GM19452 (cell line): ENCODE measurements at regions not wholly inside any gene's neighbourhood (a gene's known extent, or its start where the extent isn't known, plus 50 kb on each side); places are given as distances from the start of the nearest gene placed in this dataset.
A peak's percentile ranks its signal among the peaks of the same experiment; 100 is the strongest.

Source experiments
- ATAC-seq: cut with Tn5 transposase; IDR thresholded peaks from one replicate; pipeline ENCODE4 v1.9.1; 2021; ENCODE audit not compliant: unreplicated experiment

DNA sequence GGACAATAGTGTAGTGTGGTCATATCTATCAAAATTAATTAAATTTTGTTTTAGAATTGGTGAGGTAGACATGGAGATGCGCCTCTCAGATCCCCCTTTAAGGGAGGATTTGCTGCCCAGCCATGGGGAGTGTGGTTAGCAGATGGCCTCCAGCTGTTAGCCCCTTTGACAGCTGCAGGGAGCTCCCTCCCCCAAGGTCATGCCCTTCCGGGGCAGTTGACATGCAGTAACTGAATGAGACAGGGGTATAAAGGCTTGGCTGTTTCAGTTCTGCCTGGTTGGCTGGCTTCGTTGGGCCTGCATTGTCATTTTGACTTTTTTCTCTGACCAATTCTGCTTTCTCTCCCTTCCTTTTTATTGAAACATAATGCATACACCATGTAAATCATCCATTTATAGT lies 291.5 kb upstream of the SRRM4 start:
- ATAC-seq = peak; percentile 58

- no peak for ATAC-seq
Measured at GRCh38 chr12:118690506-118690905, 290.8 kb upstream of the SRRM4 start.

- ATAC-seq = no peak
Measured at GRCh38 chr12:118694128-118694775, 287.1 kb upstream of the SRRM4 start.

- no peak for ATAC-seq
Measured at GRCh38 chr12:118704527-118705241, 276.7 kb upstream of the SRRM4 start.

DNA sequence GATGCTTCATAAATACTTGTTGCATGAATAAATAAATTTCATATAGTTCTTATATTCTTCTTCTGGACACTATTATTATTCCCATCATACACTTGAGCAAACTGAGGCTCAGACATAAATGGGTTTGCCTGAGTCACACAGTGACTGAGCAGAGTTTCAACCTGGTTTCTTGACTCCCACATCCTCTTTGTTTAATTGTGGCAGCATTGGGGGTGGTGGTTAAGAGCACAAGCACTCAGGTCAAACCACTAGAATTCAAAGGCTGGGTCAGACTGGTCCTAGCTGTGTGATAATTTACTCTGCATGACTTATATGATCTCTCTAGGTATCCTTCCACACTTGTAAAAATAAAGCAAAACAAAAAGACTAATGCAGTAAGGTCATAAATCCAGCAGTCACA lies 274.9 kb upstream of the SRRM4 start:
- no peak for ATAC-seq

DNA sequence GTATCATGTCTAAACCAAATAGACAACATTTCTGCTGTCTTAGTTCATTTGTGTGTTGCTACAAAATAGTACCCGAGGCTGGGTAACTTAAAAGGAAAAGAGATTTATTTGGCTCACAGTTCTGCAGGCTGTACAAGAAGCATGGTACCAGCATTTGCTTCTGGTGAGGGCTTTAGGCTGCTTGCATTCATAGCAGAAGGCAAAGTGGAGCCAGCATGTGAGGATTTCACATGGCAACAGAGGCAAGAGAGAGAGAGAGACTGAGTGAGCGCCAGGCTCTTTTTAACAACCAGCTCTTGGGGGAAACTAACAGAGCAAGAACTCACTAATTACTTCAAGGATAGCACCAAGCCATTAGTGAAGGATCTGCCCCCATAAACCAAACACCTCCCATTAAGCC lies 271.4 kb upstream of the SRRM4 start:
- ATAC-seq = no peak

DNA sequence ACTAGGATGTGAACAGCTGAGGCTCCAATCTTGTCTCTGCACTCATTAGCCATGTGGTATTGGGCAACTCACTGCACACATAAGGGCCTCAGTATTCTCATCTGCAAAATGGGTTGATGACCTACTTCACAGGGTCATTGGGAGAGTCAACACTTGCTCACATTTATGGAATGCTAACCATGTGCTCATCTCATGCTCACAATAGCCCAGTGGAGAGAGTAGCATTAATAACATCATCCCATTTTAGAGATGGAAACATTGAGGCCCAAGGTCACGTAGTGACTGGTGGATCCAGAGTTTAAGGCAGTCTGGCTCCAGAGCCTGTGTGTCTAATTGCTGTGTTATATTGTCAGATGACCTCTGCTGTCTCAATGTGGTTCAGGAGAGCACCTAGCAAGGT lies 270.2 kb upstream of the SRRM4 start:
- ATAC-seq = no peak

GRCh38 chr12:118714051-118714460 lies 267.3 kb upstream of the SRRM4 start:
- peak; percentile 58 for ATAC-seq

GRCh38 chr12:118714500-118714899 lies 266.8 kb upstream of the SRRM4 start:
- ATAC-seq = no peak

- no peak for ATAC-seq
Measured at GRCh38 chr12:118715647-118716046, 265.7 kb upstream of the SRRM4 start.

DNA sequence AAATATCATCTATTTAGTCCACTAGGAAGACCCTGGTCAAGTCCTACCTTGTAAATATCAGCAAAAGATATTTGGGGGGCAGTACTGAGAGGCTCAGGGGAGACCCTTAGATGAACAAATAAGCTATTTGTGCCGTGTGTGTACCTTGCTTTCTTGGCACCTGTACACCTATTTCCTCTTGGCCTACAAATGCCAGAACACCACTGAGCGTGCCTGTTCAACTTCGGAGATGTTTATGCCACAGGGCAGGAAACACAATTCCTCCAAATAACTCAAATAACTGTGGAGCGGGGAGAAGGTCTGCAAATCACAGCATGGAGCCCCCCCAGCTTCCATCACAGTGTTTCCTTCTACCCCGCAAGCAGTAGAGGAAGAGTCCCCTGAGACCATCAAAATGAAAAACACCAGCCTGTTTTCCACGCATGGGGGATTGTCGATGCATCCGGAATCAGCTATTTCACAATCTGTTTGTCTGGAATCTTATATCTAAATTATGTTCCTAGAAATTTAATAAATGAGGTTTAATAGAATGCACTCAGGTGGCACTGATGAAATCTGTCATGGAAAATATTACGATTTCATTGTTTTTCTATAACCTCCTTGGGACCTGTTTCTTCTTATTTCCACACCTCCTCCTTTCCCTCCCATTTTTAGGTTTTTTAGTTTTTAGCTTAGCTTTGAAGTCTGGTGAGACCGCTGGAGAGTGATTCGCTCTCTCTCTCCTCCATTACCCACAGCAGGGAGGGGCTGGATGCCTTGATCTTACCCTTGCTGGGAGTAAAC lies 254.0 kb upstream of the SRRM4 start:
- no peak for ATAC-seq

DNA sequence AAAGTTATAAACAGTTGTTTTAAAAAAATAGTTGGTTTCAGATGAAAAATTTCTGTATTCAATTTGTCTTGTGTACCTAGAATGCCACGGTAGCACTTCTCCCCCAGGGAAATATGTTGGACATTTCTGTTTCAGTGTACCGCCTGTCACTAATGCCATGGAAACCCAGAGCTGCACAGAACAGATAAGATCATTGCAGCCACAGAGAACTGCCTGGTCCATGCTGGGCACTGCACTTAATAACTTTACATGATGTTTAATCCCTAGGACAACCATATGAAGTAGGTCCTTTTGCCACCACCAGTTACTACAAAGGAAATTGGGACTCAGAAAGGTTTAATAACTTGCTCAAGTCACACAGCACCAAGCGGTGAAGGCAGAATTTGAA lies 253.4 kb upstream of the SRRM4 start:
- no peak for ATAC-seq

- ATAC-seq = no peak
Measured at GRCh38 chr12:118734266-118734665, 247.1 kb upstream of the SRRM4 start.

DNA sequence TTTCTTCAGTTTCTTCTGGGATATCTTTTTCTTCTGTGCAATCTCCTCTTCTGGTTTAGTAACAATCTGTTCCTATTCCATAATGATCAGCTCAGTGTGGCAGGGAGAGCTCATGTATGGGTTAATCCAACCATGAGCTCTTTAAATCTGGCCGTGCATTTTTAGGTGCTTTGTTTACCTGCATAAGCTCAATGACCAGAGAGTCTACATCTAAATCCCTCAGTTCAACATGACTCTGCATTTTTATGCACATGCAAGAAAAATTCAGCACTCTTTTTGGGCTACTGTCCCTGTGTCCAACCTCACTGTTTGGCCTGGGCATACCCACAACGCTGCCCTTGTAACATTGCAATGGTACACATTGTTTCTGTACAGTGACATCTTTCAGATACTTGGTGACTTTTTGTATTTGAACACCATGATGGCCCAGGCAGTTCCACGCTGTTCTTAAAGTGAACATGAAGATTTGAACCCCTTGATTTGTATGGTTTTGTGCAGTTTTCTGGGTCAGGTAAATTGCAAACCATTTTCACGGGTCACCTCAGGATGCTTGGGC lies 243.3 kb upstream of the SRRM4 start:
- ATAC-seq = no peak

GRCh38 chr12:118741194-118741593 lies 240.1 kb upstream of the SRRM4 start:
- ATAC-seq = no peak

GRCh38 chr12:118742431-118742830 lies 238.9 kb upstream of the SRRM4 start:
- no peak for ATAC-seq

DNA sequence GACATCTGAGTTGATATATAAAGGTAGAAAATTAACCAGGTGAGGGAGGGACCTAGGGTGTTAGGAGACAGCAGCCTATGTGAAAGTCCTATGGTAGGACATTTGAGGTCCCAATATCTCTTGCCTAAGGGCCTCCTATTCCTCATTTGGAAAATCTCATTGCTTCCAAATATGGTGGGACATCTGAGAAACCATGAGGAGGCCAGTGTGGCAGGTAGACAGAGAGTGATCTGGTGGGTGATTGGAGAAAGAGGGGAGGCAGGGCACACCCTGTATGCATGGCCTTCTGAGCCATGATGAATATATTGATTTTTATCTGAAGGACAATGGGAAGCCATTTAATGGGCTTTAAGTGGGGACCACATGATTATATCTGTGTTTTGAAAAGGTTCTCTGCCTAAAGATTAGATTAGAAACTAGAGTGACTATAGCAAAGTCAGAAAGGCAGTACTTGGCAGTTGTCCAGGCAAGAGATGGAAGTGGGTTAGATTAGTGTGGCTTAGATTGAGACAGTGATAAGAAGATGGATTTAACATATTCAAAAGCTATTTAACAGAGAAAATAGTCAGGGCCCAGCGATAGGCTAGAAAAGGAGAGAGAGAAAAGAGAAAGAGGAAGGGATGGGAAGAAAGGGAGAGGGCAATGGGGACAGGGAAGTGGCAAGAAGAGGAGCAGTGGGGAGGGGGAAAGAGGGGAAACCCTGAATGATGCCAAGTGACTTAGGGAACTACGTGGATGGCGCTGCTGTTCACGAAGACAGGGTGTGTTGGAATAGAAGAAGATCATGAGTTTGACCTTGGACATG lies 237.2 kb upstream of the SRRM4 start:
- ATAC-seq = no peak

GRCh38 chr12:118746176-118746575 lies 235.2 kb upstream of the SRRM4 start:
- ATAC-seq = no peak

DNA sequence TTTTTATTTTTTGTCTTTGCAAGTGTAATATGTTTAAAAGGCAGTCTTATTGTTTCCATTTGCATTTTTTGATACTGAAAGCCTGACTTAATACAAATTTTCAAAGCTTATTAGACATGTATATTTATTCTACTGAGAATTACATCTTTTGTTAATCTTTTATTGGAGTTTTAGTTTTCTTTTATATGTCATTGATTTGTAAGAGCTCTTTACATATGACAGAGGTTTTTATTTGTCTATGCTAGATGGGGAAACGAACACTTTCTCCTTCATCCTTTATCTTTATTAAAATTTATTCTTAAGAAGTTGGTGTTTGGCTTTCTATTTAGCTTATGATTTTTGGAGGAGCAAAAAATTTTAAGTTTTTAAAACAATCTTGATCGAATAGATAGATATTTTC lies 234.4 kb upstream of the SRRM4 start:
- ATAC-seq = no peak

GRCh38 chr12:118747771-118748170 lies 233.6 kb upstream of the SRRM4 start:
- ATAC-seq = no peak
